Mucosa of rectum (tissue), 2 donors: ENCODE measurements at regions not wholly inside any gene's neighbourhood (a gene's known extent, or its start where the extent isn't known, plus 50 kb on each side); places are given as distances from the start of the nearest gene placed in this dataset.
"Not testable (repeated sequence)": the region's sequence is repeated elsewhere in the genome, so short reads cannot be mapped to it uniquely, and the experiment has no call there.

Experiments
- H3K27ac ChIP-seq, 2 donors: one replicate each; pipeline ENCODE4 v1.7.0; 2013; ENCODE audit warnings: inconsistent platforms in 2 of 2, low read depth in 2 of 2, low read length in 2 of 2
- H3K27me3 ChIP-seq, 2 donors: one replicate each; pipeline ENCODE4 v1.7.0; 2013; ENCODE audit warnings: low read length in 2 of 2; ENCODE audit not compliant: control insufficient read depth in 2 of 2, insufficient read depth in 2 of 2
- H3K36me3 ChIP-seq, 2 donors: one replicate each; pipeline ENCODE4 v1.7.0; 2013; ENCODE audit warnings: low read length in 2 of 2; ENCODE audit not compliant: control insufficient read depth in 2 of 2, insufficient read depth in 2 of 2
- H3K4me1 ChIP-seq, 2 donors: one replicate each; pipeline ENCODE4 v1.7.0; 2013; ENCODE audit warnings: low read length in 2 of 2, mild to moderate bottlenecking in 1 of 2; ENCODE audit not compliant: control insufficient read depth in 2 of 2, insufficient read depth in 2 of 2
- H3K4me3 ChIP-seq, 2 donors: one replicate each; pipeline ENCODE4 v1.7.0; 2013; ENCODE audit warnings: low read length in 2 of 2
- H3K9ac ChIP-seq, 2 donors: one replicate each; pipeline ENCODE4 v1.7.0; 2013; ENCODE audit warnings: low read length in 2 of 2, low read depth in 1 of 2, mild to moderate bottlenecking in 1 of 2
- H3K9me3 ChIP-seq, 2 donors: one replicate each; pipeline ENCODE4 v1.7.0; 2013; ENCODE audit warnings: low read length in 2 of 2; ENCODE audit not compliant: control insufficient read depth in 2 of 2
- donor health status: healthy.
- donor health status: Normal muscosa, but diverticular disease.

GRCh38 chr12:90234472-90234871, 525.8 kb upstream of the ATP2B1 start:
- H3K9ac ChIP-seq: no peak overlapping the region
- H3K4me3 ChIP-seq: no peak overlapping the region
- peaks cover 0 to 2% of the 10 kb centered on the region in 2 donors for H3K4me1 ChIP-seq
- H3K27ac ChIP-seq: no peak overlapping the region
- H3K9me3 ChIP-seq: no peaks in the 10 kb centered on the region
- no peaks in the 10 kb centered on the region for H3K27me3 ChIP-seq
- H3K36me3 ChIP-seq: no peaks in the 10 kb centered on the region

GRCh38 chr12:90233168-90234100, 524.8 kb upstream of the ATP2B1 start:
- Histone ChIP-seq H3K9me3 (no peaks in the 10 kb centered on the region), H3K27ac (no peak overlapping the region), H3K4me3 (no peak overlapping the region), H3K9ac (no peak overlapping the region), H3K27me3 (no peaks in the 10 kb centered on the region), H3K36me3 (no peaks in the 10 kb centered on the region), H3K4me1 (no peaks in the 10 kb centered on the region)

GRCh38 chr12:90229407-90230170, 521.0 kb upstream of the ATP2B1 start:
- no peak overlapping the region for H3K4me3 ChIP-seq
- no peak overlapping the region for H3K27ac ChIP-seq
- H3K36me3 ChIP-seq: no peaks in the 10 kb centered on the region
- H3K9ac ChIP-seq: no peak overlapping the region
- H3K4me1 ChIP-seq: no peaks in the 10 kb centered on the region
- H3K27me3 ChIP-seq: no peaks in the 10 kb centered on the region
- no peaks in the 10 kb centered on the region for H3K9me3 ChIP-seq

- no peaks in the 10 kb centered on the region for H3K9me3 ChIP-seq
- no peak overlapping the region for H3K27ac ChIP-seq
- no peaks in the 10 kb centered on the region for H3K27me3 ChIP-seq
- H3K36me3 ChIP-seq: no peaks in the 10 kb centered on the region
- H3K4me1 ChIP-seq: no peaks in the 10 kb centered on the region
- no peak overlapping the region for H3K4me3 ChIP-seq
- H3K9ac ChIP-seq: no peak overlapping the region
These were observed 517.6 kb upstream of the ATP2B1 start for GRCh38 chr12:90226211-90226610.

- H3K4me3 ChIP-seq: no peak overlapping the region
- H3K36me3 ChIP-seq: no peaks in the 10 kb centered on the region
- no peak overlapping the region for H3K27ac ChIP-seq
- H3K9me3 ChIP-seq: no peaks in the 10 kb centered on the region
- no peak overlapping the region for H3K9ac ChIP-seq
- no peaks in the 10 kb centered on the region for H3K4me1 ChIP-seq
- no peaks in the 10 kb centered on the region for H3K27me3 ChIP-seq
These were observed 508.2 kb upstream of the ATP2B1 start for GRCh38 chr12:90216815-90217214.

- Histone ChIP-seq H3K4me3 (no peak overlapping the region), H3K4me1 (no peaks in the 10 kb centered on the region), H3K9me3 (no peaks in the 10 kb centered on the region), H3K36me3 (no peaks in the 10 kb centered on the region), H3K27ac (no peak overlapping the region), H3K27me3 (no peaks in the 10 kb centered on the region), H3K9ac (no peak overlapping the region)
These were observed 507.4 kb upstream of the ATP2B1 start for GRCh38 chr12:90216020-90216552.

- H3K36me3 ChIP-seq: no peaks in the 10 kb centered on the region
- H3K4me1 ChIP-seq: no peaks in the 10 kb centered on the region
- H3K27ac ChIP-seq: no peak overlapping the region
- no peak overlapping the region for H3K9ac ChIP-seq
- no peaks in the 10 kb centered on the region for H3K27me3 ChIP-seq
- no peak overlapping the region for H3K4me3 ChIP-seq
- H3K9me3 ChIP-seq: no peaks in the 10 kb centered on the region
These were observed 502.4 kb upstream of the ATP2B1 start for GRCh38 chr12:90211017-90211416.

- Histone ChIP-seq H3K36me3 (no peaks in the 10 kb centered on the region), H3K9me3 (no peaks in the 10 kb centered on the region), H3K27me3 (no peaks in the 10 kb centered on the region), H3K9ac (no peak overlapping the region), H3K4me1 (no peaks in the 10 kb centered on the region), H3K4me3 (no peak overlapping the region), H3K27ac (no peak overlapping the region)
These were observed 500.4 kb upstream of the ATP2B1 start for GRCh38 chr12:90209029-90209428.

GRCh38 chr12:90208379-90208778, 499.7 kb upstream of the ATP2B1 start:
- not testable (repeated sequence) for H3K9ac ChIP-seq, H3K27me3 ChIP-seq, H3K36me3 ChIP-seq, H3K4me3 ChIP-seq, H3K4me1 ChIP-seq, H3K9me3 ChIP-seq, H3K27ac ChIP-seq

GRCh38 chr12:90207799-90208198, 499.2 kb upstream of the ATP2B1 start:
- no peak overlapping the region for H3K27ac ChIP-seq
- H3K27me3 ChIP-seq: no peaks in the 10 kb centered on the region
- no peaks in the 10 kb centered on the region for H3K36me3 ChIP-seq
- no peak overlapping the region for H3K9ac ChIP-seq
- H3K4me1 ChIP-seq: no peaks in the 10 kb centered on the region
- H3K4me3 ChIP-seq: no peak overlapping the region
- no peaks in the 10 kb centered on the region for H3K9me3 ChIP-seq
